Heart right ventricle (tissue), 16 donors: ENCODE measurements at regions not wholly inside any gene's neighbourhood (a gene's known extent, or its start where the extent isn't known, plus 50 kb on each side); places are given as distances from the start of the nearest gene placed in this dataset.

Experiments used
- ATAC-seq, 8 donors: fragments of 200-7000 bp; cut with Tn5 transposase; one replicate each; pipeline ENCODE4 v1.9.1; 2020; ENCODE audit warnings: mild to moderate bottlenecking in 8 of 8, moderate library complexity in 8 of 8, moderate number of reproducible peaks in 1 of 8
- DNase-seq, 2 donors: peaks; one replicate each; pipeline ENCODE4 v3.0.0-alpha.2; 2020
- H3K27ac ChIP-seq, 10 donors: fragments of 200-600 bp; sonication (generic) in 2 of 10; one replicate each; pipeline versions ENCODE4 v1.5.0 to v1.8.0; 2020 to 2022; ENCODE audit warnings: mild to moderate bottlenecking in 3 of 10
- H3K27me3 ChIP-seq, 7 donors: fragments of 200-600 bp; one replicate each; pipeline ENCODE4 v1.8.0; 2021 to 2022; ENCODE audit warnings: mild to moderate bottlenecking in 2 of 7
- H3K36me3 ChIP-seq, 9 donors: fragments of 200-600 bp; sonication (generic) in 1 of 9; one replicate each; pipeline versions ENCODE4 v1.5.0 to v1.8.0; 2020 to 2022; ENCODE audit warnings: mild to moderate bottlenecking in 2 of 9
- H3K4me1 ChIP-seq, 9 donors: fragments of 200-600 bp; sonication (generic) in 1 of 9; one replicate each; pipeline versions ENCODE4 v1.5.0 to v1.8.0; 2020 to 2022; ENCODE audit warnings: mild to moderate bottlenecking in 4 of 9
- H3K4me3 ChIP-seq, 10 donors: fragments of 200-600 bp; sonication (generic) in 2 of 10; one replicate each; pipeline versions ENCODE4 v1.5.0 to v1.8.0; 2020 to 2022; ENCODE audit warnings: mild to moderate bottlenecking in 7 of 10, moderate library complexity in 2 of 10
- H3K9me3 ChIP-seq, 11 donors: fragments of 200-600 bp in 10 of 11; sonication (generic) in 2 of 11; one replicate each; pipeline versions ENCODE4 v1.5.0 to v1.8.0; 2013 to 2022; ENCODE audit warnings: mild to moderate bottlenecking in 2 of 11, control low read depth in 1 of 11, moderate library complexity in 1 of 11
- WGBS, 2 donors: extraction: QIAGEN DNeasy Blood & Tissue Kit; methylation state at CpG; one replicate each; pipeline ENCODE4 v1.1.7; 2013; ENCODE audit warnings: inconsistent platforms in 1 of 2; 5-methylcytosine and 5-hydroxymethylcytosine counted together
- intact Hi-C, 10 donors: fragments of 100-400 bp; cut with DNase I; formaldehyde crosslinking; loops; one replicate each; pipeline versions ENCODE4 v1.11.1 to v1.14.2; 2022
- TF ChIP-seq, protein P1 (sequence below), 9 donors: fragments of 200-600 bp; sonication (generic) in 2 of 9; IDR thresholded peaks; one replicate each; pipeline versions ENCODE4 v1.5.0 to v1.8.0; 2021 to 2022; ENCODE audit warnings: antibody characterized with exemption in 9 of 9, mild to moderate bottlenecking in 5 of 9, moderate library complexity in 1 of 9
- donor health status: Arrhythmogenic right ventricular cardiomyopathy.
- donor health status: ischemic (EF 13 %, LVEDD 7.1; RV severe dilation, severe dysfunction).
- donor health status: healthy with polysubstance abuse.
- donor health status: DM: no; HTN: yes; CAD: no.
- donor health status: DM: no; HTN: no; CAD: no.
- donor health status: ischemic (EF 25% LVEDD 6.9; RV normal size, moderate dysfunction).
- donor health status: ischemic (EF 25% LVEDD 5.7; RV mildly dilated, moderate dysfunction).
- donor health status: healthy.
- donor health status: DM: yes; HTN: yes; CAD: no.
- donor health status: Ischemic cardiomyopathy.
- donor health status: ischemic (EF 35%, LVEDD 5.7; RV mildly dilated, moderate dysfunction).
- donor health status: nonischemic (EF 11% LVEDD 7.7; RV severe dilation, severe dysfunction).
- donor health status: DM: yes; HTN: yes; CAD: no.
- donor health status: PGD.
- donor health status: ischemic (EF 29% LVEDD 5.4; RV normal size, mild dysfunction).
- donor health status: nonischemic (EF 23%, LVEDD 6.1; RV moderate dilation, normal function).

DNA sequence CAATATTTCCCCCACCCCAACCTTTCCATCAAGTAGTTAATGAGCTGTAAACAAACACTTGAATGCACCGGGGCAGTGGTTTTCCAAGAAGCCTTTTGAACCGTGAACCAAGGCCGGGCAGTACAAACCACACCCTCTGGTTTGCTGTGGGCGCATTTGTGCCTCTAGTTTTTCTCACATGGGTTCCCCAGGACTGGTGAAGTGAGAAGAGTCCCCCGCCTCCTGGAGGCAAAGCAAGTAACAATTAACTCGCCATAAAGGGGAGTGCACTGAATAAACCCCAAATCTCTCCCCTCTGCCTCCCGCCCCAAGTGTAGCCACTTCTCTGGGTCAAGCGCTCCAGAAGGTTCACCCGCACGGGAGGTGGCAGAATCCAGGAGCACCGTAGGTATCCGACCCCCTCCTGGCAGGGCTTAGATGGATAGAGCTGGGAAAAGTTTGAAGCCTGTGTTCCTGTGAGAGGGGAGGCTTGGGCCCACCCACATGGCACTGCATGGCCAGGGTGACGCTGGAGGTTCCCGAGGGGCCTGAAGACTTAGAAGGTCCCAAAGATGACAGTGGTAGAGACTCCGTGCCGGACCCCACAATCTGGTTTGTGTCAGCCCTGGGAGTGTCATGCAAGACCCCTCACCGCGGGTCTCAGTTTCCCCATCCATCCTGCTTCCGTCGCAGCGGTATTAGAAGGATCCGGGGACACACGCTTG is 182.2 kb downstream of the SMAD2 start:
- no peak overlapping the region for H3K4me3 ChIP-seq
- no peak for ATAC-seq
- no peaks in the 10 kb centered on the region for H3K9me3 ChIP-seq
- H3K36me3 ChIP-seq = no peaks in the 10 kb centered on the region
- peaks cover 0 to 5% (median 3%) of the 10 kb centered on the region in 9 donors for H3K4me1 ChIP-seq
- TF ChIP-seq, protein P1, sequence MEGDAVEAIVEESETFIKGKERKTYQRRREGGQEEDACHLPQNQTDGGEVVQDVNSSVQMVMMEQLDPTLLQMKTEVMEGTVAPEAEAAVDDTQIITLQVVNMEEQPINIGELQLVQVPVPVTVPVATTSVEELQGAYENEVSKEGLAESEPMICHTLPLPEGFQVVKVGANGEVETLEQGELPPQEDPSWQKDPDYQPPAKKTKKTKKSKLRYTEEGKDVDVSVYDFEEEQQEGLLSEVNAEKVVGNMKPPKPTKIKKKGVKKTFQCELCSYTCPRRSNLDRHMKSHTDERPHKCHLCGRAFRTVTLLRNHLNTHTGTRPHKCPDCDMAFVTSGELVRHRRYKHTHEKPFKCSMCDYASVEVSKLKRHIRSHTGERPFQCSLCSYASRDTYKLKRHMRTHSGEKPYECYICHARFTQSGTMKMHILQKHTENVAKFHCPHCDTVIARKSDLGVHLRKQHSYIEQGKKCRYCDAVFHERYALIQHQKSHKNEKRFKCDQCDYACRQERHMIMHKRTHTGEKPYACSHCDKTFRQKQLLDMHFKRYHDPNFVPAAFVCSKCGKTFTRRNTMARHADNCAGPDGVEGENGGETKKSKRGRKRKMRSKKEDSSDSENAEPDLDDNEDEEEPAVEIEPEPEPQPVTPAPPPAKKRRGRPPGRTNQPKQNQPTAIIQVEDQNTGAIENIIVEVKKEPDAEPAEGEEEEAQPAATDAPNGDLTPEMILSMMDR (IDR thresholded peaks at IDR 0.05) = no peak
- intact Hi-C loops = loop anchor here in 9 of 10 donors (2.0 to 5.0 kb wide), 7 partner anchors 531 to 696 kb away; no protein-coding TSS in a partner anchor
- H3K27me3 ChIP-seq = peaks cover 0 to 31% (median 16%) of the 10 kb centered on the region in 7 donors
- no peak overlapping the region for H3K27ac ChIP-seq
- no peak for DNase-seq
- 70 to 71% methylated on average over 23 of the region's 23 CpGs for WGBS, 2 donors

GRCh38 chr18:47747260-47747795 is 183.1 kb downstream of the SMAD2 start:
- peaks cover 0 to 28% (median 16%) of the 10 kb centered on the region in 7 donors for H3K27me3 ChIP-seq
- peaks cover 0 to 5% (median 3%) of the 10 kb centered on the region in 9 donors for H3K4me1 ChIP-seq
- no peak overlapping the region for H3K27ac ChIP-seq
- no peak overlapping the region for H3K4me3 ChIP-seq
- H3K9me3 ChIP-seq = no peaks in the 10 kb centered on the region
- DNase-seq (no peak), ATAC-seq (no peak)
- TF ChIP-seq, protein P1 (IDR thresholded peaks at IDR 0.05) = no peak
- 89 to 92% methylated on average over 12 of the region's 12 CpGs for WGBS, 2 donors
- intact Hi-C loops = loop anchor here in 8 of 10 donors (5.0 kb wide), 4 partner anchors 530 to 695 kb away; no protein-coding TSS in a partner anchor
- H3K36me3 ChIP-seq = no peaks in the 10 kb centered on the region

GRCh38 chr18:47746615-47747014 is 183.8 kb downstream of the SMAD2 start:
- no peak overlapping the region for H3K4me3 ChIP-seq
- ATAC-seq = no peak
- no peaks in the 10 kb centered on the region for H3K36me3 ChIP-seq
- peaks cover 0 to 5% (median 3%) of the 10 kb centered on the region in 9 donors for H3K4me1 ChIP-seq
- H3K27me3 ChIP-seq = peaks cover 0 to 28% (median 16%) of the 10 kb centered on the region in 7 donors
- 86 to 87% methylated on average over 4 of the region's 4 CpGs for WGBS, 2 donors
- intact Hi-C loops = loop anchor here in 8 of 10 donors (5.0 kb wide), 4 partner anchors 529 to 694 kb away; no protein-coding TSS in a partner anchor
- no peak for DNase-seq
- no peaks in the 10 kb centered on the region for H3K9me3 ChIP-seq
- H3K27ac ChIP-seq = no peak overlapping the region
- TF ChIP-seq, protein P1 (IDR thresholded peaks at IDR 0.05) = no peak

- no peak for DNase-seq
Observed at GRCh38 chr18:47745227-47745626, 185.2 kb downstream of the SMAD2 start.

More at GRCh38 chr18:47745227-47745626, 185.2 kb downstream of the SMAD2 start:
- 90% methylated on average over 4 of the region's 4 CpGs for WGBS, 2 donors
- ATAC-seq = no peak
- TF ChIP-seq, protein P1 (IDR thresholded peaks at IDR 0.05) = no peak
- peaks cover 0 to 5% (median 3%) of the 10 kb centered on the region in 9 donors for H3K4me1 ChIP-seq
- intact Hi-C loops = loop anchor here in 8 of 10 donors (5.0 kb wide), 4 partner anchors 528 to 693 kb away; no protein-coding TSS in a partner anchor
- H3K27ac ChIP-seq = no peak overlapping the region
- peaks cover 0 to 33% (median 16%) of the 10 kb centered on the region in 7 donors for H3K27me3 ChIP-seq
- no peaks in the 10 kb centered on the region for H3K36me3 ChIP-seq
- no peak overlapping the region for H3K4me3 ChIP-seq
- no peaks in the 10 kb centered on the region for H3K9me3 ChIP-seq
